Naive B cell (primary cell): ENCODE measurements at regions not wholly inside any gene's neighbourhood (a gene's known extent, or its start where the extent isn't known, plus 50 kb on each side); places are given as distances from the start of the nearest gene placed in this dataset.

Source experiments
- ATAC-seq, 2 donors: fragments of 150-1000 bp; cut with Tn5 transposase; 2 replicates each; pipeline ENCODE4 v1.10.0; 2021; ENCODE audit warnings: low read depth in 2 of 2, mild to moderate bottlenecking in 2 of 2, moderate library complexity in 2 of 2
- DNase-seq: peaks from one replicate; pipeline ENCODE4 v3.0.0; 2022
- H3K27ac Mint-ChIP-seq, 6 donors: one replicate each; pipeline ENCODE4 v1.8.0; 2020 to 2022; ENCODE audit warnings: mild to moderate bottlenecking in 6 of 6, mixed read lengths in 6 of 6, moderate library complexity in 5 of 6, inconsistent platforms in 2 of 6
- H3K27me3 Mint-ChIP-seq, 3 donors: one replicate each; pipeline ENCODE4 v1.8.0; 2021 to 2022; ENCODE audit warnings: mixed read lengths in 3 of 3, mild to moderate bottlenecking in 1 of 3
- H3K36me3 Mint-ChIP-seq, 2 donors: one replicate each; pipeline ENCODE4 v1.8.0; 2020 to 2022; ENCODE audit warnings: mixed read lengths in 2 of 2, inconsistent platforms in 1 of 2, mild to moderate bottlenecking in 1 of 2
- H3K4me1 Mint-ChIP-seq, 3 donors: one replicate each; pipeline ENCODE4 v1.8.0; 2020 to 2022; ENCODE audit warnings: mixed read lengths in 3 of 3, inconsistent platforms in 1 of 3, mild to moderate bottlenecking in 1 of 3, moderate library complexity in 1 of 3
- H3K4me3 Mint-ChIP-seq, 8 donors: one replicate each; pipeline ENCODE4 v1.8.0; 2020 to 2022; ENCODE audit warnings: mild to moderate bottlenecking in 8 of 8, mixed read lengths in 8 of 8, moderate library complexity in 8 of 8, inconsistent platforms in 2 of 8
- H3K9me3 Mint-ChIP-seq, 7 donors: one replicate each; pipeline ENCODE4 v1.8.0; 2020 to 2022; ENCODE audit warnings: mixed read lengths in 7 of 7, mild to moderate bottlenecking in 5 of 7, inconsistent platforms in 2 of 7, moderate library complexity in 1 of 7

GRCh38 chr3:115517457-115518050, 105.8 kb upstream of the GAP43 start:
- Mint-ChIP-seq H3K36me3 (no peaks in the 10 kb centered on the region), H3K27ac (no peak overlapping the region), H3K4me1 (peaks cover 13 to 18% (median 17%) of the 10 kb centered on the region in 3 donors), H3K27me3 (peaks cover 38 to 50% (median 43%) of the 10 kb centered on the region in 3 donors), H3K4me3 (no peak overlapping the region), H3K9me3 (peaks cover 0 to 2% (median 0%) of the 10 kb centered on the region in 7 donors)
- no peak for DNase-seq
- ATAC-seq: no peak

GRCh38 chr3:115518100-115518852, 105.0 kb upstream of the GAP43 start:
- Mint-ChIP-seq H3K9me3 (peaks cover 0 to 2% (median 0%) of the 10 kb centered on the region in 7 donors), H3K36me3 (no peaks in the 10 kb centered on the region), H3K27me3 (peaks cover 32 to 43% (median 36%) of the 10 kb centered on the region in 3 donors), H3K27ac (no peak overlapping the region), H3K4me3 (no peak overlapping the region), H3K4me1 (peaks cover 6 to 11% (median 10%) of the 10 kb centered on the region in 3 donors)
- ATAC-seq (no peak), DNase-seq (no peak)

- no peak overlapping the region for H3K27ac Mint-ChIP-seq
- H3K36me3 Mint-ChIP-seq: no peaks in the 10 kb centered on the region
- H3K4me1 Mint-ChIP-seq: no peaks in the 10 kb centered on the region
- no peak for DNase-seq
- peaks cover 17 to 25% (median 23%) of the 10 kb centered on the region in 3 donors for H3K27me3 Mint-ChIP-seq
- H3K4me3 Mint-ChIP-seq: no peak overlapping the region
- no peak for ATAC-seq
- H3K9me3 Mint-ChIP-seq: no peaks in the 10 kb centered on the region
These were observed 103.1 kb upstream of the GAP43 start for GRCh38 chr3:115520241-115520640.

GRCh38 chr3:115520651-115521245, 102.6 kb upstream of the GAP43 start:
- no peak for ATAC-seq
- Mint-ChIP-seq H3K36me3 (no peaks in the 10 kb centered on the region), H3K4me1 (no peaks in the 10 kb centered on the region), H3K4me3 (no peak overlapping the region), H3K27ac (no peak overlapping the region), H3K27me3 (peaks cover 13 to 23% (median 20%) of the 10 kb centered on the region in 3 donors), H3K9me3 (no peaks in the 10 kb centered on the region)
- no peak for DNase-seq

GRCh38 chr3:115523458-115523857, 99.9 kb upstream of the GAP43 start:
- H3K36me3 Mint-ChIP-seq: no peaks in the 10 kb centered on the region
- no peak for DNase-seq
- H3K4me3 Mint-ChIP-seq: no peak overlapping the region
- H3K27ac Mint-ChIP-seq: no peak overlapping the region
- H3K4me1 Mint-ChIP-seq: no peaks in the 10 kb centered on the region
- peaks cover 5 to 13% (median 10%) of the 10 kb centered on the region in 3 donors for H3K27me3 Mint-ChIP-seq
- no peak for ATAC-seq
- peaks cover 0 to 5% (median 2%) of the 10 kb centered on the region in 7 donors for H3K9me3 Mint-ChIP-seq

GRCh38 chr3:115524549-115524948, 98.8 kb upstream of the GAP43 start:
- Mint-ChIP-seq H3K9me3 (peaks cover 0 to 7% (median 3%) of the 10 kb centered on the region in 7 donors), H3K4me1 (no peaks in the 10 kb centered on the region), H3K27ac (no peak overlapping the region), H3K4me3 (no peak overlapping the region), H3K27me3 (peaks cover 0 to 9% (median 6%) of the 10 kb centered on the region in 3 donors), H3K36me3 (no peaks in the 10 kb centered on the region)
- DNase-seq (no peak), ATAC-seq (no peak)

GRCh38 chr3:115525731-115526130, 97.6 kb upstream of the GAP43 start:
- peaks cover 0 to 9% (median 6%) of the 10 kb centered on the region in 7 donors for H3K9me3 Mint-ChIP-seq
- H3K27ac Mint-ChIP-seq: no peak overlapping the region
- H3K27me3 Mint-ChIP-seq: peaks cover 0 to 16% (median 4%) of the 10 kb centered on the region in 3 donors
- no peak overlapping the region for H3K4me3 Mint-ChIP-seq
- ATAC-seq (no peak), DNase-seq (no peak)
- H3K36me3 Mint-ChIP-seq: no peaks in the 10 kb centered on the region
- no peaks in the 10 kb centered on the region for H3K4me1 Mint-ChIP-seq

GRCh38 chr3:115533218-115533617, 90.1 kb upstream of the GAP43 start:
- H3K27me3 Mint-ChIP-seq: peaks cover 6 to 41% (median 19%) of the 10 kb centered on the region in 3 donors
- H3K27ac Mint-ChIP-seq: no peak overlapping the region
- peaks cover 2 to 23% (median 12%) of the 10 kb centered on the region in 7 donors for H3K9me3 Mint-ChIP-seq
- H3K4me3 Mint-ChIP-seq: no peak overlapping the region
- ATAC-seq: no peak
- no peaks in the 10 kb centered on the region for H3K4me1 Mint-ChIP-seq
- no peaks in the 10 kb centered on the region for H3K36me3 Mint-ChIP-seq
- no peak for DNase-seq

- peaks cover 0 to 15% (median 7%) of the 10 kb centered on the region in 7 donors for H3K9me3 Mint-ChIP-seq
- H3K36me3 Mint-ChIP-seq: no peaks in the 10 kb centered on the region
- H3K27me3 Mint-ChIP-seq: peaks cover 6 to 21% (median 19%) of the 10 kb centered on the region in 3 donors
- H3K4me1 Mint-ChIP-seq: no peaks in the 10 kb centered on the region
- DNase-seq (no peak), ATAC-seq (no peak)
- H3K27ac Mint-ChIP-seq: no peak overlapping the region
- H3K4me3 Mint-ChIP-seq: no peak overlapping the region
These were observed 87.1 kb upstream of the GAP43 start for GRCh38 chr3:115536171-115536570.

GRCh38 chr3:115537669-115538068, 85.6 kb upstream of the GAP43 start:
- ATAC-seq (no peak), DNase-seq (no peak)
- peaks cover 0 to 2% (median 0%) of the 10 kb centered on the region in 7 donors for H3K9me3 Mint-ChIP-seq
- H3K36me3 Mint-ChIP-seq: no peaks in the 10 kb centered on the region
- no peaks in the 10 kb centered on the region for H3K4me1 Mint-ChIP-seq
- H3K27ac Mint-ChIP-seq: no peak overlapping the region
- peaks cover 7 to 18% (median 11%) of the 10 kb centered on the region in 3 donors for H3K27me3 Mint-ChIP-seq
- no peak overlapping the region for H3K4me3 Mint-ChIP-seq

- DNase-seq (no peak), ATAC-seq (no peak)
- Mint-ChIP-seq H3K27me3 (peaks cover 7 to 11% (median 11%) of the 10 kb centered on the region in 3 donors), H3K27ac (no peak overlapping the region), H3K9me3 (no peaks in the 10 kb centered on the region), H3K4me3 (no peak overlapping the region), H3K4me1 (no peaks in the 10 kb centered on the region), H3K36me3 (no peaks in the 10 kb centered on the region)
These were observed 76.1 kb upstream of the GAP43 start for GRCh38 chr3:115547207-115547606.

GRCh38 chr3:115548611-115549010, 74.7 kb upstream of the GAP43 start:
- Mint-ChIP-seq H3K27me3 (peaks cover 18 to 21% (median 19%) of the 10 kb centered on the region in 3 donors), H3K4me1 (no peaks in the 10 kb centered on the region), H3K27ac (no peak overlapping the region), H3K36me3 (no peaks in the 10 kb centered on the region), H3K4me3 (no peak overlapping the region), H3K9me3 (no peaks in the 10 kb centered on the region)
- no peak for DNase-seq
- no peak for ATAC-seq

GRCh38 chr3:115549071-115549470, 74.2 kb upstream of the GAP43 start:
- ATAC-seq: no peak

More at GRCh38 chr3:115549071-115549470, 74.2 kb upstream of the GAP43 start:
- no peaks in the 10 kb centered on the region for H3K36me3 Mint-ChIP-seq
- no peaks in the 10 kb centered on the region for H3K4me1 Mint-ChIP-seq
- H3K27ac Mint-ChIP-seq: no peak overlapping the region
- no peak overlapping the region for H3K4me3 Mint-ChIP-seq
- peaks cover 22 to 24% (median 23%) of the 10 kb centered on the region in 3 donors for H3K27me3 Mint-ChIP-seq
- H3K9me3 Mint-ChIP-seq: no peaks in the 10 kb centered on the region
- DNase-seq: no peak
